ENCODE measurements at regions not wholly inside any gene's neighbourhood (a gene's known extent, or its start where the extent isn't known, plus 50 kb on each side); places are given as distances from the start of the nearest gene placed in this dataset.
"Not testable (repeated sequence)": the region's sequence is repeated elsewhere in the genome, so short reads cannot be mapped to it uniquely, and the experiment has no call there.

- no peak for DNase-seq (ENCODE audit: low read depth in 2 of 3, low spot score in 1 of 3)
Observed at GRCh38 chr2:59232394-59233165, 991.5 kb upstream of the FANCL start.

GRCh38 chr2:59226362-59226761 lies 985.2 kb upstream of the FANCL start:
- not testable (repeated sequence) for DNase-seq (ENCODE audit: low read depth in 2 of 3, low spot score in 1 of 3)

- DNase-seq (ENCODE audit: low read depth in 2 of 3, low spot score in 1 of 3) = no peak
Observed at GRCh38 chr2:59223742-59224141, 982.6 kb upstream of the FANCL start.

GRCh38 chr2:59217360-59217759 lies 976.2 kb upstream of the FANCL start:
- no peak for DNase-seq (ENCODE audit: low read depth in 2 of 3, low spot score in 1 of 3)

GRCh38 chr2:59206361-59206760 lies 965.2 kb upstream of the FANCL start:
- no peak for DNase-seq (ENCODE audit: low read depth in 2 of 3, low spot score in 1 of 3)

GRCh38 chr2:59204040-59204439 lies 962.9 kb upstream of the FANCL start:
- DNase-seq (ENCODE audit: low read depth in 2 of 3, low spot score in 1 of 3) = no peak

GRCh38 chr2:59196491-59196890 lies 955.4 kb upstream of the FANCL start:
- no peak for DNase-seq (ENCODE audit: low read depth in 2 of 3, low spot score in 1 of 3)

- no peak for DNase-seq (ENCODE audit: low read depth in 2 of 3, low spot score in 1 of 3)
Observed at GRCh38 chr2:59195851-59196250, 954.7 kb upstream of the FANCL start.

- no peak for DNase-seq (ENCODE audit: low read depth in 2 of 3, low spot score in 1 of 3)
Observed at GRCh38 chr2:59191781-59192180, 950.7 kb upstream of the FANCL start.

- DNase-seq (ENCODE audit: low read depth in 2 of 3, low spot score in 1 of 3) = no peak
Observed at GRCh38 chr2:59190518-59190917, 949.4 kb upstream of the FANCL start.

- DNase-seq (ENCODE audit: low read depth in 2 of 3, low spot score in 1 of 3) = no peak
Observed at GRCh38 chr2:59184276-59185020, 943.3 kb upstream of the FANCL start.

GRCh38 chr2:59183070-59183469 lies 941.9 kb upstream of the FANCL start:
- no peak for DNase-seq (ENCODE audit: low read depth in 2 of 3, low spot score in 1 of 3)

- no peak for DNase-seq (ENCODE audit: low read depth in 2 of 3, low spot score in 1 of 3)
Observed at GRCh38 chr2:59182249-59182648, 941.1 kb upstream of the FANCL start.

- DNase-seq (ENCODE audit: low read depth in 2 of 3, low spot score in 1 of 3) = no peak
Observed at GRCh38 chr2:59181347-59181746, 940.2 kb upstream of the FANCL start.

- DNase-seq (ENCODE audit: low read depth in 2 of 3, low spot score in 1 of 3) = no peak
Observed at GRCh38 chr2:59180621-59181020, 939.5 kb upstream of the FANCL start.

GRCh38 chr2:59180111-59180510 lies 939.0 kb upstream of the FANCL start:
- DNase-seq (ENCODE audit: low read depth in 2 of 3, low spot score in 1 of 3) = no peak

- DNase-seq (ENCODE audit: low read depth in 2 of 3, low spot score in 1 of 3) = no peak
Observed at GRCh38 chr2:59177748-59178147, 936.6 kb upstream of the FANCL start.

- DNase-seq (ENCODE audit: low read depth in 2 of 3, low spot score in 1 of 3) = no peak
Observed at GRCh38 chr2:59176737-59177136, 935.6 kb upstream of the FANCL start.

- no peak for DNase-seq (ENCODE audit: low read depth in 2 of 3, low spot score in 1 of 3)
Observed at GRCh38 chr2:59174536-59175243, 933.6 kb upstream of the FANCL start.

- DNase-seq (ENCODE audit: low read depth in 2 of 3, low spot score in 1 of 3) = no peak
Observed at GRCh38 chr2:59173325-59173724, 932.2 kb upstream of the FANCL start.

GRCh38 chr2:59171019-59171418 lies 929.9 kb upstream of the FANCL start:
- DNase-seq (ENCODE audit: low read depth in 2 of 3, low spot score in 1 of 3) = no peak

GRCh38 chr2:59168766-59169165 lies 927.6 kb upstream of the FANCL start:
- DNase-seq (ENCODE audit: low read depth in 2 of 3, low spot score in 1 of 3) = no peak
